Panc1 (cell line): ENCODE measurements at regions not wholly inside any gene's neighbourhood (a gene's known extent, or its start where the extent isn't known, plus 50 kb on each side); places are given as distances from the start of the nearest gene placed in this dataset.

Experiments
- ATAC-seq: fragments of 200-7000 bp; cut with Tn5 transposase; 2 replicates; pipeline ENCODE4 v1.9.1; 2020; ENCODE audit warnings: mild to moderate bottlenecking, moderate library complexity
- BruUV-seq: library from RNA; stranded (reverse); fragments of 400-500 nt; replicated peaks from 2 replicates; lab custom pipeline; 2021; lab: Mats Ljungman, UMichigan
- CTCF ChIA-PET: fragments of 300-600 bp; sonication (Branson Sonifier 250); formaldehyde crosslinking; loops from one replicate; lab custom pipeline; 2022; ENCODE audit warnings: antibody characterized with exemption; lab: Charles Lee
- POLR2A ChIA-PET: fragments of 300-600 bp; sonication (Branson Sonifier 250); formaldehyde crosslinking; loops from one replicate; lab custom pipeline; 2022; ENCODE audit warnings: antibody characterized with exemption; lab: Charles Lee
- DNase-seq: peaks from one replicate; pipeline ENCODE4 v3.0.0-alpha.2; 2010; ENCODE audit warnings: low read depth, low spot score
- H3K27ac ChIP-seq: 2 replicates; pipeline ENCODE4 v1.5.1; 2011; ENCODE audit warnings: mild to moderate bottlenecking, low read length, inconsistent platforms
- H3K27me3 ChIP-seq: fragments of 200-500 bp; sonication (Bioruptor generic); 2 replicates; pipeline ENCODE4 v1.6.0; 2014; ENCODE audit warnings: low read length, inconsistent platforms; ENCODE audit not compliant: control insufficient read depth, insufficient read depth
- H3K36me3 ChIP-seq: fragments of 200-500 bp; sonication (Bioruptor generic); 2 replicates; pipeline ENCODE4 v1.5.1; 2014; ENCODE audit warnings: inconsistent platforms, mild to moderate bottlenecking, low read length, moderate library complexity; ENCODE audit not compliant: control insufficient read depth, insufficient read depth
- H3K4me1 ChIP-seq: 2 replicates; pipeline ENCODE4 v1.5.1; 2011; ENCODE audit warnings: inconsistent platforms, mild to moderate bottlenecking, low read length, moderate library complexity; ENCODE audit not compliant: control insufficient read depth, insufficient read depth
- H3K4me3 ChIP-seq, 2 experiments: 2 replicates each; pipeline ENCODE4 v1.5.1; 2011 to 2012; ENCODE audit warnings: low read depth in 2 of 2, low read length in 2 of 2, mild to moderate bottlenecking in 2 of 2, inconsistent platforms in 1 of 2, moderate library complexity in 1 of 2
- H3K9me3 ChIP-seq: fragments of 200-500 bp; sonication (Bioruptor generic); 2 replicates; pipeline ENCODE4 v1.5.1; 2014; ENCODE audit warnings: low read depth, mild to moderate bottlenecking, inconsistent platforms, low read length, moderate library complexity; ENCODE audit not compliant: control insufficient read depth, insufficient read depth
- POLR2AphosphoS5 ChIP-seq: IDR thresholded peaks from 2 replicates; pipeline ENCODE4 v1.6.1; 2012; ENCODE audit warnings: mild to moderate bottlenecking, low read depth, low read length, moderate library complexity
- SIN3A ChIP-seq: IDR thresholded peaks from 2 replicates; pipeline ENCODE4 v1.6.1; 2012; ENCODE audit warnings: low read depth, mild to moderate bottlenecking, low read length, moderate library complexity, borderline replicate concordance; ENCODE audit not compliant: insufficient read depth
- TCF7L2 ChIP-seq: IDR thresholded peaks from 2 replicates; pipeline ENCODE4 v1.6.1; 2011; ENCODE audit warnings: mild to moderate bottlenecking, low read depth, low read length, inconsistent platforms
- in situ Hi-C: cut with HindIII; loops from 2 replicates; pipeline ENCODE4 v1.10.0; 2016; ENCODE audit warnings: low sequenced_read_pairs, low pct_unique_long_range_greater_than_20kb
- intact Hi-C: fragments of 100-400 bp; cut with micrococcal nuclease; formaldehyde crosslinking; loops from one replicate; pipeline ENCODE4 v1.10.0; 2022; ENCODE audit not compliant: unreplicated experiment
- TF ChIP-seq, protein P1 (sequence below): fragments of 450-650 bp; IDR thresholded peaks from 2 replicates; pipeline ENCODE4 v1.5.1; 2017; ENCODE audit warnings: mild to moderate bottlenecking
- TF ChIP-seq, protein P2 (sequence below), 2 experiments: IDR thresholded peaks; 2 replicates each; pipeline ENCODE4 v1.6.1; 2011 to 2012; ENCODE audit warnings: low read depth in 2 of 2, control low read depth in 1 of 2, low read length in 1 of 2, mild to moderate bottlenecking in 1 of 2, moderate library complexity in 1 of 2; ENCODE audit not compliant: insufficient read depth in 1 of 2

DNA sequence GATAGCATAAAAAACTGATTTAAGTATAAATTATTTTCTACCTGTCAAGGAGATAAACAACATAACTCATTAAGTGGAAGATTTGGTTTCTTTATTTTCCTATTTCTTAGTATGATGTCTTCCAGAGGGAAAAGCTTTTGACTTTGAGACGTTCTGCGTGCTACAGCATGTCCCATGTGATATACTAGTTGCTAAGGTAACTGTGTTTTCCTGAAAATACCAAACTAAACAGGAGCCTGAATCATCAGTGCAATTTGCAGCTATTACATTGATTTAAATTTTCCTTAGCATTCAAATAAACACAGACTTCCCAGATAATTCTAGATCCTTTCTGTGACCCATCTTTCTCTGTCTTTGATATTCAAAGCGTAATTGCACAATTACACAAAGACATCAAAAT is 117.7 kb upstream of the P2RY1 start:
- no peak for ATAC-seq
- CTCF ChIA-PET: no interaction called here
- BruUV-seq: no TSS peak
- Histone ChIP-seq H3K4me3 (no peak overlapping the region), H3K9me3 (no peaks in the 10 kb centered on the region), H3K36me3 (no peaks in the 10 kb centered on the region), H3K27ac (no peak overlapping the region), H3K4me1 (no peaks in the 10 kb centered on the region), H3K27me3 (no peaks in the 10 kb centered on the region)
- DNase-seq: no peak
- POLR2A ChIA-PET: no interaction called here
- in situ Hi-C loops (no loop called here), intact Hi-C loops (no loop called here)
- no peak for TF ChIP-seq SIN3A
- TF ChIP-seq, protein P1, sequence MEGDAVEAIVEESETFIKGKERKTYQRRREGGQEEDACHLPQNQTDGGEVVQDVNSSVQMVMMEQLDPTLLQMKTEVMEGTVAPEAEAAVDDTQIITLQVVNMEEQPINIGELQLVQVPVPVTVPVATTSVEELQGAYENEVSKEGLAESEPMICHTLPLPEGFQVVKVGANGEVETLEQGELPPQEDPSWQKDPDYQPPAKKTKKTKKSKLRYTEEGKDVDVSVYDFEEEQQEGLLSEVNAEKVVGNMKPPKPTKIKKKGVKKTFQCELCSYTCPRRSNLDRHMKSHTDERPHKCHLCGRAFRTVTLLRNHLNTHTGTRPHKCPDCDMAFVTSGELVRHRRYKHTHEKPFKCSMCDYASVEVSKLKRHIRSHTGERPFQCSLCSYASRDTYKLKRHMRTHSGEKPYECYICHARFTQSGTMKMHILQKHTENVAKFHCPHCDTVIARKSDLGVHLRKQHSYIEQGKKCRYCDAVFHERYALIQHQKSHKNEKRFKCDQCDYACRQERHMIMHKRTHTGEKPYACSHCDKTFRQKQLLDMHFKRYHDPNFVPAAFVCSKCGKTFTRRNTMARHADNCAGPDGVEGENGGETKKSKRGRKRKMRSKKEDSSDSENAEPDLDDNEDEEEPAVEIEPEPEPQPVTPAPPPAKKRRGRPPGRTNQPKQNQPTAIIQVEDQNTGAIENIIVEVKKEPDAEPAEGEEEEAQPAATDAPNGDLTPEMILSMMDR: no peak
- TF ChIP-seq TCF7L2: no peak
- TF ChIP-seq POLR2AphosphoS5: no peak
- TF ChIP-seq, protein P2, sequence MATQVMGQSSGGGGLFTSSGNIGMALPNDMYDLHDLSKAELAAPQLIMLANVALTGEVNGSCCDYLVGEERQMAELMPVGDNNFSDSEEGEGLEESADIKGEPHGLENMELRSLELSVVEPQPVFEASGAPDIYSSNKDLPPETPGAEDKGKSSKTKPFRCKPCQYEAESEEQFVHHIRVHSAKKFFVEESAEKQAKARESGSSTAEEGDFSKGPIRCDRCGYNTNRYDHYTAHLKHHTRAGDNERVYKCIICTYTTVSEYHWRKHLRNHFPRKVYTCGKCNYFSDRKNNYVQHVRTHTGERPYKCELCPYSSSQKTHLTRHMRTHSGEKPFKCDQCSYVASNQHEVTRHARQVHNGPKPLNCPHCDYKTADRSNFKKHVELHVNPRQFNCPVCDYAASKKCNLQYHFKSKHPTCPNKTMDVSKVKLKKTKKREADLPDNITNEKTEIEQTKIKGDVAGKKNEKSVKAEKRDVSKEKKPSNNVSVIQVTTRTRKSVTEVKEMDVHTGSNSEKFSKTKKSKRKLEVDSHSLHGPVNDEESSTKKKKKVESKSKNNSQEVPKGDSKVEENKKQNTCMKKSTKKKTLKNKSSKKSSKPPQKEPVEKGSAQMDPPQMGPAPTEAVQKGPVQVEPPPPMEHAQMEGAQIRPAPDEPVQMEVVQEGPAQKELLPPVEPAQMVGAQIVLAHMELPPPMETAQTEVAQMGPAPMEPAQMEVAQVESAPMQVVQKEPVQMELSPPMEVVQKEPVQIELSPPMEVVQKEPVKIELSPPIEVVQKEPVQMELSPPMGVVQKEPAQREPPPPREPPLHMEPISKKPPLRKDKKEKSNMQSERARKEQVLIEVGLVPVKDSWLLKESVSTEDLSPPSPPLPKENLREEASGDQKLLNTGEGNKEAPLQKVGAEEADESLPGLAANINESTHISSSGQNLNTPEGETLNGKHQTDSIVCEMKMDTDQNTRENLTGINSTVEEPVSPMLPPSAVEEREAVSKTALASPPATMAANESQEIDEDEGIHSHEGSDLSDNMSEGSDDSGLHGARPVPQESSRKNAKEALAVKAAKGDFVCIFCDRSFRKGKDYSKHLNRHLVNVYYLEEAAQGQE (IDR thresholded peaks at IDR 0.05; ENCODE audit: insufficient read depth in 1 of 2, low read depth in 2 of 2, low read length in 1 of 2): no peak

GRCh38 chr3:152718810-152719209 is 116.1 kb upstream of the P2RY1 start:
- ChIA-PET CTCF (no interaction called here), POLR2A (no interaction called here)
- Histone ChIP-seq H3K36me3 (no peaks in the 10 kb centered on the region), H3K4me3 (no peak overlapping the region), H3K9me3 (no peaks in the 10 kb centered on the region), H3K27me3 (no peaks in the 10 kb centered on the region), H3K4me1 (no peaks in the 10 kb centered on the region), H3K27ac (no peak overlapping the region)
- in situ Hi-C loops (no loop called here), intact Hi-C loops (no loop called here)
- TF ChIP-seq, protein P1: no peak
- no peak for TF ChIP-seq SIN3A
- TF ChIP-seq, protein P2 (IDR thresholded peaks at IDR 0.05; ENCODE audit: insufficient read depth in 1 of 2, low read depth in 2 of 2, low read length in 1 of 2): no peak
- TF ChIP-seq POLR2AphosphoS5: no peak
- TF ChIP-seq TCF7L2: no peak
- no TSS peak for BruUV-seq
- ATAC-seq (no peak), DNase-seq (no peak)
